ENCODE measurements at regions not wholly inside any gene's neighbourhood (a gene's known extent, or its start where the extent isn't known, plus 50 kb on each side); places are given as distances from the start of the nearest gene placed in this dataset.

DNA sequence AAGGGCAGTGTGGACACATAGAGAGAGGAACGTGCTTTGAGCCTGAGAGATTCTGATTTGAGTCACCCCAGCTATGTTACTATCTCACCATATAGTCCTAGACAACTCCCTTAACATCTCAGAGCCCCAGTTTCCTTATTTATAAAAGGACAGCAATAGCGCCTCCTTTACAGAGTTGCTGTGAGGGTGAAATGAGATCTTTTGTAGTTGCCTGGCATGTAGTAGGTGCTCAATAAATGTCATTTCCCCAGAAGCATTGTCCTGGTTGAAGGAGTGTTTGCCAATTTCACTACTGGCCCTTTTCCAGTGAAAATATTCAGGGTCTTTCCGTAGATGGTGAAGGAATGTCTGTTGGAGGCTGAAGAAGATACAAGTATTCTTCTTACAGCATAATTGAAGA is 51.3 kb upstream of the FAM180A start:
- TF ChIP-seq CTCF (IDR thresholded peaks at IDR 0.05; ENCODE audit: extremely low read depth in 1 of 2, insufficient read depth in 1 of 2, low read depth in 1 of 2, low read length in 2 of 2) = no peak
- TF ChIP-seq POLR2A (IDR thresholded peaks at IDR 0.05; ENCODE audit: low read depth, low read length) = no peak
- TF ChIP-seq MAX (IDR thresholded peaks at IDR 0.05; ENCODE audit: insufficient read depth, insufficient read length) = no peak
- TF ChIP-seq POLR2AphosphoS5 (IDR thresholded peaks at IDR 0.05; ENCODE audit: insufficient read depth, low read depth, low read length) = no peak
- no peak for TF ChIP-seq EZH2 (IDR thresholded peaks at IDR 0.05; ENCODE audit: borderline replicate concordance, low read depth, low read length, severe bottlenecking)
- TF ChIP-seq MYC (IDR thresholded peaks at IDR 0.05; ENCODE audit: low read depth, low read length) = no peak
